Body of pancreas (tissue), 4 donors: ENCODE measurements at regions not wholly inside any gene's neighbourhood (a gene's known extent, or its start where the extent isn't known, plus 50 kb on each side); places are given as distances from the start of the nearest gene placed in this dataset.

Experiments used
- CTCF ChIP-seq, 7 experiments: fragments of 450-650 bp in 4 of 7; fragments of 200-600 bp in 3 of 7; sonication (generic) in 3 of 7; IDR thresholded peaks; one replicate each; pipeline ENCODE4 v1.5.1; 2016 to 2019; ENCODE audit warnings: antibody characterized with exemption in 7 of 7
- POLR2A ChIP-seq, 3 donors: fragments of 450-650 bp; IDR thresholded peaks; one replicate each; pipeline ENCODE4 v1.6.1; 2016; ENCODE audit warnings: antibody characterized with exemption in 3 of 3, mild to moderate bottlenecking in 2 of 3

- TF ChIP-seq CTCF (IDR thresholded peaks at IDR 0.05) (no peak), POLR2A (IDR thresholded peaks at IDR 0.05) (no peak)
Measured at GRCh38 chr7:55307123-55307916, 57.8 kb upstream of the LANCL2 start.
